GM21367 (cell line): ENCODE measurements at regions not wholly inside any gene's neighbourhood (a gene's known extent, or its start where the extent isn't known, plus 50 kb on each side); places are given as distances from the start of the nearest gene placed in this dataset.
"Not testable (repeated sequence)": the region's sequence is repeated elsewhere in the genome, so short reads cannot be mapped to it uniquely, and the experiment has no call there.

Experiments used
- ATAC-seq: cut with Tn5 transposase; IDR thresholded peaks from one replicate; pipeline ENCODE4 v1.9.1; 2021; ENCODE audit not compliant: unreplicated experiment

GRCh38 chr9:95587021-95587964, 70.5 kb upstream of the PTCH1 start:
- no peak for ATAC-seq

- ATAC-seq: no peak
Observed at GRCh38 chr9:95586326-95586725, 69.6 kb upstream of the PTCH1 start.

GRCh38 chr9:95585824-95586223, 69.1 kb upstream of the PTCH1 start:
- no peak for ATAC-seq

- ATAC-seq: no peak
Observed at GRCh38 chr9:95584176-95584575, 67.4 kb upstream of the PTCH1 start.

GRCh38 chr9:95581900-95582299, 65.1 kb upstream of the PTCH1 start:
- ATAC-seq: no peak

- no peak for ATAC-seq
Observed at GRCh38 chr9:95580812-95581761, 64.3 kb upstream of the PTCH1 start.

- ATAC-seq: no peak
Observed at GRCh38 chr9:95574866-95575553, 58.2 kb upstream of the PTCH1 start.

GRCh38 chr9:95574176-95574575, 57.4 kb upstream of the PTCH1 start:
- no peak for ATAC-seq

- ATAC-seq: no peak
Observed at GRCh38 chr9:95573463-95573862, 56.7 kb upstream of the PTCH1 start.

- ATAC-seq: no peak
Observed at GRCh38 chr9:95572381-95573151, 55.8 kb upstream of the PTCH1 start.

- no peak for ATAC-seq
Observed at GRCh38 chr9:95570646-95571045, 53.9 kb upstream of the PTCH1 start.

GRCh38 chr9:95570150-95570549, 53.4 kb upstream of the PTCH1 start:
- no peak for ATAC-seq

- ATAC-seq: not testable (repeated sequence)
Observed at GRCh38 chr9:95568735-95569134, 52.0 kb upstream of the PTCH1 start.
